Cardiac fibroblast (primary cell): ENCODE measurements at regions not wholly inside any gene's neighbourhood (a gene's known extent, or its start where the extent isn't known, plus 50 kb on each side); places are given as distances from the start of the nearest gene placed in this dataset.

ENCODE experiments used
- DNase-seq, 2 donors: peaks; one replicate each; pipeline versions ENCODE4 v3.0.0 to v3.0.0-alpha.2; 2010; ENCODE audit warnings: low read depth in 2 of 2
- H3K4me3 ChIP-seq, 2 donors: replicated peaks in 1 of 2; 1 replicate in 1 of 2; 2 replicates in 1 of 2; pipeline ENCODE4 v1.5.1; 2011; ENCODE audit warnings: low read depth in 2 of 2, low read length in 2 of 2, mild to moderate bottlenecking in 2 of 2, moderate library complexity in 1 of 2
- TF ChIP-seq, protein P1 (sequence below): IDR thresholded peaks from one replicate; pipeline ENCODE4 v1.5.1; 2011; ENCODE audit warnings: low read depth, mild to moderate bottlenecking, low read length, inconsistent platforms

DNA sequence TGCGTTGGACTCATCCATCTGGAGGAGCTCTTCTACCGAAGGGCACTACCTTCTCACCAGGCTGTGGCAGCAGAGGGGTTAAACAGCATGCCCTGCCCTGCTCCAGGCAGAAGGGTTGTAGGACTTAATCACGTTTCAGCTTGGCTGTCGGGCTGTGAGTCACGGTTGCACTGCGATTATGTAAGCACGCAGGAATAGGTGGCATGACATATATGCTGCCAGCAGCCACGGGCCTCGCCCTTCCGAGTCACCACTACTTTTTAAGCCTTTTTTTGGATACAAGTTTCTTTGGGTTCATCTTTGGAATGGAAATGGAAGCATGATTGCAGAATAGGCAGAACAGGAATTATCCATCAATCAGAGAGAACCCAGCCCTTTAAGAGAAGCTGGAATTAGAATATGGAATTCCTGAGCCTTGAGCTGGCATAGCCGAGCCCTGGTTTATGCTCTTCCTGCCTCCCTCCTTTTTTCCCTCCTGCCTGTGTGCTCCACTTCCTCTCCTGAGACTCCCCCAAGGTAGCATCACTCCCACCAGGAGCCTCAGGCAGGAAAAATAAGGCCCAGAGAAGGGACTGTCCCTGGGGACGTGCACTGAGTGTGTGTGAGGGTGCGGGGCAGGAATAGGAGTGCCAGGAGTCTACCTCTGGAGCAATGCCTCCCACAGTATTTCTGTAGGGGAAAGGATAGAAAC, 86.8 kb downstream of the SEMA4F start:
- TF ChIP-seq, protein P1, sequence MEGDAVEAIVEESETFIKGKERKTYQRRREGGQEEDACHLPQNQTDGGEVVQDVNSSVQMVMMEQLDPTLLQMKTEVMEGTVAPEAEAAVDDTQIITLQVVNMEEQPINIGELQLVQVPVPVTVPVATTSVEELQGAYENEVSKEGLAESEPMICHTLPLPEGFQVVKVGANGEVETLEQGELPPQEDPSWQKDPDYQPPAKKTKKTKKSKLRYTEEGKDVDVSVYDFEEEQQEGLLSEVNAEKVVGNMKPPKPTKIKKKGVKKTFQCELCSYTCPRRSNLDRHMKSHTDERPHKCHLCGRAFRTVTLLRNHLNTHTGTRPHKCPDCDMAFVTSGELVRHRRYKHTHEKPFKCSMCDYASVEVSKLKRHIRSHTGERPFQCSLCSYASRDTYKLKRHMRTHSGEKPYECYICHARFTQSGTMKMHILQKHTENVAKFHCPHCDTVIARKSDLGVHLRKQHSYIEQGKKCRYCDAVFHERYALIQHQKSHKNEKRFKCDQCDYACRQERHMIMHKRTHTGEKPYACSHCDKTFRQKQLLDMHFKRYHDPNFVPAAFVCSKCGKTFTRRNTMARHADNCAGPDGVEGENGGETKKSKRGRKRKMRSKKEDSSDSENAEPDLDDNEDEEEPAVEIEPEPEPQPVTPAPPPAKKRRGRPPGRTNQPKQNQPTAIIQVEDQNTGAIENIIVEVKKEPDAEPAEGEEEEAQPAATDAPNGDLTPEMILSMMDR: no peak
- peak overlapping the region in 1 of 2 donors; percentile 1 for H3K4me3 ChIP-seq
- DNase-seq: peak; percentile 89 to 96

DNA sequence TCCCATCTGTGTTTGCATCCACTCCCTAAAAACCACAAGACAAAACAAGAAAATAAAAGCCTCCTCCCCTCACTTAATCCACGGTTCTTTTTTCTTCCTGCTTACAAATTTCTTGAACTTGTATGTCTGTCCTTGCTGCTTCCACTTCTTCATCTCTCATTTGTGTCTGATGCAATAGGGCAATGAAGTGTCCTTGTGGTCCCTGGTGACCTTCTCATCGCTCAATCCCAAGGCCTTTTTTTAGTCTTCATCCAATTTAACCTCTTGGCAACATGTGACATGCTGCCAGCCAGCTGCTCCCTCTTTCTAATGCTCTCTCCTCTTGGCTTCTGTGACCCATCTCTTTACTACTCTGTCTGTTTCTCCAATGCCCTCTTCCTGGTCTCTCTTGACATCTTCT, 87.6 kb downstream of the SEMA4F start:
- TF ChIP-seq, protein P1: no peak
- no peak for DNase-seq
- H3K4me3 ChIP-seq: no peak overlapping the region

DNA sequence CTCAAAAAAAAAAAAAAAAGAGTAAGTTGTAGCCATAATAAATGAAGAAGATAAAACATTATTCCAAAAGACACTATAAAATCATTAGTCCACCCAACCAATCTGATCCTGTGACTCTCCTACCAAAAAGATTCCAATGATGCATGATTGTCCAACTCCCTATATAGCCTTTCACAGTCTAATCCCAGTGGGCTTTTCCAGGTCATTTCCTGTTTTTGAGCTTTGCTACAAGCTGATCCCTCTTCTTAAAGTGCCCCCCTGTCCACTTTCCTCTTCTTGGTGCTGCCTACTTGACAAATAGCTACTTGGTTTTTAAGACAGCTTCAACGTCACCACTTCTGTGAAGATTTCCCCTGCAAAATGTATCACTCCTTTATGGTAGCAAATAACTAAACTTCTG, 88.4 kb downstream of the SEMA4F start:
- H3K4me3 ChIP-seq: no peak overlapping the region
- peak in 1 of 2 donors; percentile 15 for DNase-seq
- TF ChIP-seq, protein P1: no peak

DNA sequence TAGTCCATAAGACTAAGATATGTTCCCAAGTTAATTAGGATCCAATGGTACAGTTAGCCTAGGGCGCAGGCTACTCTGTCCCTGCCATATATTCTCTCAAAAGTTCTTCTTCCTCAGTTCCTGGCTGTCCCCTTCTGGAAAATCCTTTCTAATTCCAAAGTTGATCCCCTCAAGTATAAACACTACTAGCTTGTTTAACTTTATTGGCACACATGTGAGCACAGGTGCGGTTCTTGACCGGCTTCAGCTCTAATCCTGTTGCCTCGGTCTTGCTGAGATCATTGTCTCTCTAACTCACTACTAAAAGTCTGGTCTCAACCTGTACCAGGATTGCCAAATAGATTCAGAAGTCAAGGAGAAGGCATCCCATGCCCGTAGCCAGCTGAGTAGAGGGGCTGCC, 89.0 kb downstream of the SEMA4F start:
- TF ChIP-seq, protein P1: no peak
- DNase-seq: no peak
- no peak overlapping the region for H3K4me3 ChIP-seq

DNA sequence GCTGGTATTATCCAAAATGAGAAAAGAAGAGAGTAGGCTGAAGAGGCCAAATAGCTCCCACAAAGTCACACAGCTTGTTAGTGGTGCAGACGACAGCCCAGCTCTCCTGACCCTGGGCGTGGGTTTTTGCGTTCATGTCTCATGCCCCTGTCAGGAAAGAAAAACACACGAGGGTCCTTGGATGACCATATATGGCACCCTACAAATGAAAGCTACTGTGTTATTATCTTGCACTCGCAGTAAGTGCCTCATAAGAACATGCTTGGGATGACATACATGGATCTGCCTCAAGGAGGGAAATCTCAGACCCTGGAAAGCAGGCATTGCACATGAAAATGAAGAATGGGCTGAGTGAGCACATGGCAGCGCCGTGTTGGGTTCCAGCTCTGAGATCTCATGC, 89.7 kb downstream of the SEMA4F start:
- TF ChIP-seq, protein P1: no peak
- no peak for DNase-seq
- no peak overlapping the region for H3K4me3 ChIP-seq

DNA sequence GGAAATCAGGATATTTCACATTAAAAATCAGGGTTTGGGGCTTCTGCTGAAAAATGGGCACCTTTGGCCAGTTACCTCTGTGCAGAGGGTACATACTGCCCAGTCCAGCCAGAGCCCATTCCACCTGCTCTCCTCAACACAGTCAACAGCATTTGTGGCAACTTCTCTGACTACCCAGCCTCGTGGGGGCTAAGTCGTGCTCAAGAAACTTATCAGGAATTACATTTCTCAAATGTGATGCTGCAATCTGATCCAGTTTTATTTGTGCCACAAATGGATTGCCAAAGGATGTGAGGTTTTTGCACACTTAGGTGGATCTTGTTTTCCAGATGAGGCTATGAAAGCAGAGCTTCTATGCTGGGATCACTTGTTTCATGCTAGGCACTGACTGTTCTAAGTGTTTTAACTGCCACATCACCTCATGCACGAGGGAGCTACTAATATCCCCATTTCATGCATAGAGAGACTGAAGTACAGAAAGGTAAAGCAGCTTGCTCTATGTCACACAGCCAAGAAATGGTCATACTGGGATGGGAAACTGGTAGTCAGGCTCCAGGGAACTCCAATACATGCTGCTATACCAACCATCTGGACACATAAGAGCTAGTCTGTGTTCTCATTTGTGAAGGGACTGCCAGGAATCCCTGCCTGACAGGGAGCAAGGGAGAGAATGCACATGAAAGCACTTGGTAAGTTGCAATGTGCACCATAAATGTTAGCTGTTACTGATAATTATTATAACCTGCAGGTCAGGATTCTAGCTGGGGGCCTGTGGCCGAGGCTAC, 89.0 kb upstream of the HK2 start:
- DNase-seq: no peak
- TF ChIP-seq, protein P1: no peak
- no peak overlapping the region for H3K4me3 ChIP-seq
